WTC11 (cell line): ENCODE measurements at regions not wholly inside any gene's neighbourhood (a gene's known extent, or its start where the extent isn't known, plus 50 kb on each side); places are given as distances from the start of the nearest gene placed in this dataset.

Source experiments
- CREB1 ChIP-seq: sonication (generic); formaldehyde crosslinking; IDR thresholded peaks from 2 replicates; pipeline ENCODE4 v1.8.0; 2023; ENCODE audit warnings: mild to moderate bottlenecking, missing genetic modification reagents
- ELF4 ChIP-seq: sonication (generic); formaldehyde crosslinking; IDR thresholded peaks from 2 replicates; pipeline ENCODE4 v1.8.1; 2022; ENCODE audit warnings: low read depth, mild to moderate bottlenecking, moderate library complexity, missing genetic modification reagents
- ESRRA ChIP-seq: sonication (generic); formaldehyde crosslinking; IDR thresholded peaks from 2 replicates; pipeline ENCODE4 v1.8.1; 2022; ENCODE audit warnings: mild to moderate bottlenecking, missing genetic modification reagents, borderline replicate concordance
- ETV6 ChIP-seq: sonication (generic); formaldehyde crosslinking; IDR thresholded peaks from 2 replicates; pipeline ENCODE4 v1.8.1; 2022; ENCODE audit warnings: mild to moderate bottlenecking, missing genetic modification reagents
- SMAD3 ChIP-seq: sonication (generic); formaldehyde crosslinking; IDR thresholded peaks from 2 replicates; pipeline ENCODE4 v1.8.0; 2022; ENCODE audit warnings: missing genetic modification reagents, mild to moderate bottlenecking, borderline replicate concordance
- SP1 ChIP-seq: sonication (generic); formaldehyde crosslinking; conservative IDR thresholded peaks from 2 replicates; pipeline ENCODE4 v1.8.1; 2022; ENCODE audit warnings: missing genetic modification reagents
- ZNF423 ChIP-seq: fragments of 250-450 bp; sonication (Bioruptor Pico); IDR thresholded peaks from 2 replicates; pipeline ENCODE4 v2.1.2; 2022; ENCODE audit warnings: mild to moderate bottlenecking, moderate library complexity
- TF ChIP-seq, protein P1 (sequence below): fragments of 200-600 bp; IDR thresholded peaks from 2 replicates; pipeline ENCODE4 v1.8.0; 2022; ENCODE audit warnings: antibody characterized with exemption
- TF ChIP-seq, protein P2 (sequence below): sonication (generic); formaldehyde crosslinking; IDR thresholded peaks from 2 replicates; pipeline ENCODE4 v1.8.1; 2023; ENCODE audit warnings: mild to moderate bottlenecking, missing genetic modification reagents, moderate library complexity
- TF ChIP-seq, protein P3 (sequence below): sonication (generic); formaldehyde crosslinking; IDR thresholded peaks from 2 replicates; pipeline ENCODE4 v1.8.0; 2023; ENCODE audit warnings: missing genetic modification reagents
- TF ChIP-seq, protein P4 (sequence below): sonication (generic); formaldehyde crosslinking; IDR thresholded peaks from 2 replicates; pipeline ENCODE4 v1.8.1; 2023; ENCODE audit warnings: mild to moderate bottlenecking, moderate library complexity, missing genetic modification reagents
- TF ChIP-seq, protein P5 (sequence below): sonication (generic); formaldehyde crosslinking; IDR thresholded peaks from 2 replicates; pipeline ENCODE4 v1.8.0; 2022; ENCODE audit warnings: mild to moderate bottlenecking, missing genetic modification reagents

DNA sequence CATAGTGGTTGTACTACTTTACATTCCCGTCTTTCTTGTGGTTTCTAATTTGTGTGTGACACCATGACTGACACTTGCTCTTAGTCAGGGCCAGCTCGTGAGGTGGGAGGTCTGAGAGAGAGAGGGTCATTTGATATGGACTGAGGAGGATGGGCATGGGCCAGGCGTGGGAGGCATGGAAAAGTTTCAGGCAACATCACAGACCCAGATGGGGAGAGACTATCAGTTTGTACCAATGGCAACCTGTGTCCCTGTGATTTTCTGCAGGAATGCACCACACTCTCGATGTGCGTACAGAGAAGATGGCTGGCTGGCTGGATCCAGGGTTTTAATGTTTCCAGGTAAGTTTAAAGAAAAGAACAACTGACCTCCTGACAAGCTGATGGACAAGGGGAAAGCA is 273.6 kb downstream of the CYRIA start:
- TF ChIP-seq, protein P1, sequence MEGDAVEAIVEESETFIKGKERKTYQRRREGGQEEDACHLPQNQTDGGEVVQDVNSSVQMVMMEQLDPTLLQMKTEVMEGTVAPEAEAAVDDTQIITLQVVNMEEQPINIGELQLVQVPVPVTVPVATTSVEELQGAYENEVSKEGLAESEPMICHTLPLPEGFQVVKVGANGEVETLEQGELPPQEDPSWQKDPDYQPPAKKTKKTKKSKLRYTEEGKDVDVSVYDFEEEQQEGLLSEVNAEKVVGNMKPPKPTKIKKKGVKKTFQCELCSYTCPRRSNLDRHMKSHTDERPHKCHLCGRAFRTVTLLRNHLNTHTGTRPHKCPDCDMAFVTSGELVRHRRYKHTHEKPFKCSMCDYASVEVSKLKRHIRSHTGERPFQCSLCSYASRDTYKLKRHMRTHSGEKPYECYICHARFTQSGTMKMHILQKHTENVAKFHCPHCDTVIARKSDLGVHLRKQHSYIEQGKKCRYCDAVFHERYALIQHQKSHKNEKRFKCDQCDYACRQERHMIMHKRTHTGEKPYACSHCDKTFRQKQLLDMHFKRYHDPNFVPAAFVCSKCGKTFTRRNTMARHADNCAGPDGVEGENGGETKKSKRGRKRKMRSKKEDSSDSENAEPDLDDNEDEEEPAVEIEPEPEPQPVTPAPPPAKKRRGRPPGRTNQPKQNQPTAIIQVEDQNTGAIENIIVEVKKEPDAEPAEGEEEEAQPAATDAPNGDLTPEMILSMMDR, result no peak
- TF ChIP-seq SP1 (CRISPR knock-in tag) (no peak), ETV6 (CRISPR knock-in tag) (no peak), ESRRA (no peak), ELF4 (CRISPR knock-in tag) (no peak), SMAD3 (CRISPR knock-in tag) (no peak), CREB1 (CRISPR knock-in tag) (no peak), ZNF423 (no peak)
- TF ChIP-seq, protein P2, sequence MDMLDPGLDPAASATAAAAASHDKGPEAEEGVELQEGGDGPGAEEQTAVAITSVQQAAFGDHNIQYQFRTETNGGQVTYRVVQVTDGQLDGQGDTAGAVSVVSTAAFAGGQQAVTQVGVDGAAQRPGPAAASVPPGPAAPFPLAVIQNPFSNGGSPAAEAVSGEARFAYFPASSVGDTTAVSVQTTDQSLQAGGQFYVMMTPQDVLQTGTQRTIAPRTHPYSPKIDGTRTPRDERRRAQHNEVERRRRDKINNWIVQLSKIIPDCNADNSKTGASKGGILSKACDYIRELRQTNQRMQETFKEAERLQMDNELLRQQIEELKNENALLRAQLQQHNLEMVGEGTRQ (CRISPR knock-in tag), result no peak
- TF ChIP-seq, protein P3, sequence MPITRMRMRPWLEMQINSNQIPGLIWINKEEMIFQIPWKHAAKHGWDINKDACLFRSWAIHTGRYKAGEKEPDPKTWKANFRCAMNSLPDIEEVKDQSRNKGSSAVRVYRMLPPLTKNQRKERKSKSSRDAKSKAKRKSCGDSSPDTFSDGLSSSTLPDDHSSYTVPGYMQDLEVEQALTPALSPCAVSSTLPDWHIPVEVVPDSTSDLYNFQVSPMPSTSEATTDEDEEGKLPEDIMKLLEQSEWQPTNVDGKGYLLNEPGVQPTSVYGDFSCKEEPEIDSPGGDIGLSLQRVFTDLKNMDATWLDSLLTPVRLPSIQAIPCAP (CRISPR knock-in tag), result no peak
- TF ChIP-seq, protein P4, sequence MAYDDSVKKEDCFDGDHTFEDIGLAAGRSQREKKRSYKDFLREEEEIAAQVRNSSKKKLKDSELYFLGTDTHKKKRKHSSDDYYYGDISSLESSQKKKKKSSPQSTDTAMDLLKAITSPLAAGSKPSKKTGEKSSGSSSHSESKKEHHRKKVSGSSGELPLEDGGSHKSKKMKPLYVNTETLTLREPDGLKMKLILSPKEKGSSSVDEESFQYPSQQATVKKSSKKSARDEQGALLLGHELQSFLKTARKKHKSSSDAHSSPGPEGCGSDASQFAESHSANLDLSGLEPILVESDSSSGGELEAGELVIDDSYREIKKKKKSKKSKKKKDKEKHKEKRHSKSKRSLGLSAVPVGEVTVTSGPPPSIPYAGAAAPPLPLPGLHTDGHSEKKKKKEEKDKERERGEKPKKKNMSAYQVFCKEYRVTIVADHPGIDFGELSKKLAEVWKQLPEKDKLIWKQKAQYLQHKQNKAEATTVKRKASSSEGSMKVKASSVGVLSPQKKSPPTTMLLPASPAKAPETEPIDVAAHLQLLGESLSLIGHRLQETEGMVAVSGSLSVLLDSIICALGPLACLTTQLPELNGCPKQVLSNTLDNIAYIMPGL (CRISPR knock-in tag), result no peak
- TF ChIP-seq, protein P5, sequence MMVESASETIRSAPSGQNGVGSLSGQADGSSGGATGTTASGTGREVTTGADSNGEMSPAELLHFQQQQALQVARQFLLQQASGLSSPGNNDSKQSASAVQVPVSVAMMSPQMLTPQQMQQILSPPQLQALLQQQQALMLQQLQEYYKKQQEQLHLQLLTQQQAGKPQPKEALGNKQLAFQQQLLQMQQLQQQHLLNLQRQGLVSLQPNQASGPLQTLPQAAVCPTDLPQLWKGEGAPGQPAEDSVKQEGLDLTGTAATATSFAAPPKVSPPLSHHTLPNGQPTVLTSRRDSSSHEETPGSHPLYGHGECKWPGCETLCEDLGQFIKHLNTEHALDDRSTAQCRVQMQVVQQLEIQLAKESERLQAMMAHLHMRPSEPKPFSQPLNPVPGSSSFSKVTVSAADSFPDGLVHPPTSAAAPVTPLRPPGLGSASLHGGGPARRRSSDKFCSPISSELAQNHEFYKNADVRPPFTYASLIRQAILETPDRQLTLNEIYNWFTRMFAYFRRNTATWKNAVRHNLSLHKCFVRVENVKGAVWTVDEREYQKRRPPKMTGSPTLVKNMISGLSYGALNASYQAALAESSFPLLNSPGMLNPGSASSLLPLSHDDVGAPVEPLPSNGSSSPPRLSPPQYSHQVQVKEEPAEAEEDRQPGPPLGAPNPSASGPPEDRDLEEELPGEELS (CRISPR knock-in tag), result no peak
